Activated T-cell treated with anti-CD3 and anti-CD28 coated beads, Interleukin-2, amount 50 U/mL, for 4 hours (primary cell): ENCODE measurements at regions not wholly inside any gene's neighbourhood (a gene's known extent, or its start where the extent isn't known, plus 50 kb on each side); places are given as distances from the start of the nearest gene placed in this dataset.

Source experiments
- ATAC-seq, 2 donors: fragments of 200-7000 bp; cut with Tn5 transposase; one replicate each; pipeline ENCODE4 v1.10.0; 2021
- DNase-seq: peaks from one replicate; pipeline ENCODE4 v3.0.0-alpha.2; 2020
- H3K27me3 Mint-ChIP-seq: one replicate; pipeline ENCODE4 v1.8.0; 2021; ENCODE audit warnings: low read depth, mixed read lengths
- H3K36me3 Mint-ChIP-seq: one replicate; pipeline ENCODE4 v1.8.0; 2022; ENCODE audit warnings: mixed read lengths; ENCODE audit not compliant: insufficient read depth
- H3K4me1 Mint-ChIP-seq: one replicate; pipeline ENCODE4 v1.8.0; 2021; ENCODE audit warnings: low read depth, mixed read lengths
- H3K4me3 Mint-ChIP-seq: one replicate; pipeline ENCODE4 v1.8.0; 2021; ENCODE audit warnings: mild to moderate bottlenecking, moderate library complexity, mixed read lengths
- H3K9me3 Mint-ChIP-seq: one replicate; pipeline ENCODE4 v1.8.0; 2021; ENCODE audit warnings: mixed read lengths

DNA sequence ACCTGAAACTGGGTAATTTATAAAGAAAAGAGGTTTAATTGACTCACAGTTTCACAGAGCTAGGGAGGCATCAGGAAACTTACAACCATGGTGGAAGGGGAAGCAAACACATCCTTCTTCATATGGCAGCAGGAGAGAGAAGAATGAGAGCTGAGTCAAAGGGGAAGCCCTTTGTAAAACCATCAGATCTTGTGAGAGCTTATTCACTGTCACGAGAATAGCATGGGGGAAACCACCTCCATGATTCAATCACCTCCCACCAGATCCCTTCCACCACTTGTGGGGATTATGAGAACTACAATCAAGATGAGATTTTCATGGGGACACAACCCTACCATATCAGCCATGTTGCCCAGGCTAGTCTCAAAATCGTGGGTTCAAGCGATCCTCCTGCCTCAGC, 143.4 kb downstream of the FGF18 start:
- Mint-ChIP-seq H3K27me3 (peaks cover 15% of the 10 kb centered on the region), H3K9me3 (no peaks in the 10 kb centered on the region), H3K4me1 (no peaks in the 10 kb centered on the region), H3K4me3 (no peak overlapping the region), H3K36me3 (no peaks in the 10 kb centered on the region)
- peak; percentile 96 for ATAC-seq
- DNase-seq, result no peak

DNA sequence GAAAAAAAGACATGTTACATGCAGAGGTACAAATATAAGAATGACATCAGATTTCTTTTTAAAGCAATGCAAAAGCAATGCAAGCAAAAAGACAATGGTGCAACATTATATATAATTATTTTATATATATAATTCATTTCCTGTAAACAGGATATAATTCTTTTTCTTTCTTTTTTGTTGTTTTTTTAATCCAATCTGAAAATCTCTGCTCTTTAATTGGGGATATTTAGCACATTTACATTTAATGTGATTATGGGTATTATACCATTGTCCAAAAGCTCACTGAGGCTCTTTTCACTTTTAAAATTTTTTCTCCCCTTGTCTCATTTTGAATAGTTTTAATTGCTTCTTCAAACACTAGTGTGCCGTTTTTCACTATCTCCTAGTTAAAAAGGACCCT, 148.9 kb downstream of the FGF18 start:
- Mint-ChIP-seq H3K4me1 (no peaks in the 10 kb centered on the region), H3K36me3 (peaks cover 1% of the 10 kb centered on the region), H3K4me3 (no peak overlapping the region), H3K9me3 (peaks cover 21% of the 10 kb centered on the region), H3K27me3 (peaks cover 10% of the 10 kb centered on the region)
- ATAC-seq (no peak), DNase-seq (no peak)

DNA sequence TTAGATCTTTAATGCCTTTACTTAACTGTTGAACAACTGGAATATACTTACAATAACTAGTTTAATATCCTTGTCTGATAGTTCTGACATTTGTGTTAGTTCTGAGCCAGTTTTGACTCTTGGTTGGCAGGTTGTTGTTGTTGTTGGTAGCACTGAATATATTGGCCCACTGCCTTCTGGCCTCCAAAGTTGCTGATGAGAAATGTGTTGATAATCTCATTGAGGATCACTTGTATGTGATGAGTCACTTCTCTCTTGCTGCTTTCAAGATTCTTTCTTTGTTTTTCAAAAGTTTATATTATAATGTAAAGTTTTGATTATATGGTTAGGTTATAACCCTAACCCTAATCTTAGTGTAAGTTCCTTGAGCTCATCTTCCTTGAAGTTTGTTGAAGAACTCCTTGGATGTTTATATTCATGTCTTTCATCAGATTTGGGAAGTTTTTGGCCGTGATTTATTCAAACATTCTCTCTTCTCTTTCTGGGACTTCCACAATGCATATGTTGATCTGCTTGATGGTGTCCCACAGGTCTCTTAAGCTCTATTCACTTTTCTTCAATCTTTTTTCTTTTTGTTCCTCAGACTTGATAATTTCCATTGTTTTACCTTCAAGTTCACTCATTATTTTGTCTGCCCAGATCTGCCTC, 149.7 kb downstream of the FGF18 start:
- DNase-seq (no peak), ATAC-seq (no peak)
- peaks cover 7% of the 10 kb centered on the region for H3K27me3 Mint-ChIP-seq
- peaks cover 21% of the 10 kb centered on the region for H3K9me3 Mint-ChIP-seq
- no peaks in the 10 kb centered on the region for H3K4me1 Mint-ChIP-seq
- H3K4me3 Mint-ChIP-seq, result no peak overlapping the region
- peaks cover 1% of the 10 kb centered on the region for H3K36me3 Mint-ChIP-seq

DNA sequence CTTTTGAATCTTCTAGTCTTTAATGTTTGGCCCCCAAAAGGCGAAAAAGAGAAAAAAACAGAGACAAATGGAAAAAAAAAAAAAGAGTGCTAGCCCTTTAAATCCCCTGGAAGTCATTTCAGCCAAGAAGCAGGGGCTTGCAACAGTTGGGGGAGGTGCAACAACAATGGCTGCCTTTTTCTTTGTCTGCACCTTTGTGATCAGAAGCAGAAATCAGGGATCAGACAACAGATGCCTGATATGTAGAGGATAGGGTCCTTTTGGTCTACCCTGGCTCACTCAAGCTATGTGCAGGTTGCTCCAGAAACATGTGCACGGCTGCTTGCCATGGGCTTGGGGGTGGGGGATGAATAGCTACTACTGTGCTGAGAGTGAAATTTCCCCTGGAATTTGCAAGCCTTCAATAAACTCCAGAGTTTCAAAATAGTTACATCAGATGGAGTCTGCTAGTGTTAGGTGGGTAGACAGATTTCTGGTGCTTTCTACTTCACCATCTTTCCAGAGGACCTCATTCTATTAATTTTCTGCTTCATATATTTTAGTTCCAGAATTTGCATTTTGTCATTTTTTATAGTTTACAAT, 150.9 kb downstream of the FGF18 start:
- no peak overlapping the region for H3K4me3 Mint-ChIP-seq
- ATAC-seq (no peak), DNase-seq (no peak)
- H3K9me3 Mint-ChIP-seq, result peaks cover 21% of the 10 kb centered on the region
- H3K4me1 Mint-ChIP-seq, result no peaks in the 10 kb centered on the region
- H3K36me3 Mint-ChIP-seq, result peaks cover 1% of the 10 kb centered on the region
- peaks cover 9% of the 10 kb centered on the region for H3K27me3 Mint-ChIP-seq

DNA sequence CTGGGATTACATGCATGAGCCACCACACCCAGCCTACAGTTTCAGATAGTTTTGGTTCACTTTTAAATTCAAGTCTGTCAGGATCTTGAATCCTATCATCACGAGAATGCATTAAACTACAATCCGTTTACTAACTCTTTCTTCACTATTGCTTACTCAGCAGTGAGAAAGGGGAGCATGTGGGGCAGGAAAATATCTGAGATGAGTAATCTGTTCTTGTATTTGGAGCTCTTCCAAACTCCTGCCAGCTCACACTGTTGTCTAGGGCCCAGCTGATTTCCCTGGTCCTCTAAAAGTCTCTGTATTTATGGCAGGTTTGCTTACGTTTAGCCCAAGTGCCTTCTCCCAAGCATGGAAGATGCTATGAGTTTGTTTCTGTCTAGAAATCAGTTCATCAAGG, 152.2 kb downstream of the FGF18 start:
- DNase-seq (no peak), ATAC-seq (no peak)
- H3K9me3 Mint-ChIP-seq, result peaks cover 27% of the 10 kb centered on the region
- H3K27me3 Mint-ChIP-seq, result peaks cover 9% of the 10 kb centered on the region
- H3K36me3 Mint-ChIP-seq, result peaks cover 1% of the 10 kb centered on the region
- H3K4me3 Mint-ChIP-seq, result no peak overlapping the region
- no peaks in the 10 kb centered on the region for H3K4me1 Mint-ChIP-seq

DNA sequence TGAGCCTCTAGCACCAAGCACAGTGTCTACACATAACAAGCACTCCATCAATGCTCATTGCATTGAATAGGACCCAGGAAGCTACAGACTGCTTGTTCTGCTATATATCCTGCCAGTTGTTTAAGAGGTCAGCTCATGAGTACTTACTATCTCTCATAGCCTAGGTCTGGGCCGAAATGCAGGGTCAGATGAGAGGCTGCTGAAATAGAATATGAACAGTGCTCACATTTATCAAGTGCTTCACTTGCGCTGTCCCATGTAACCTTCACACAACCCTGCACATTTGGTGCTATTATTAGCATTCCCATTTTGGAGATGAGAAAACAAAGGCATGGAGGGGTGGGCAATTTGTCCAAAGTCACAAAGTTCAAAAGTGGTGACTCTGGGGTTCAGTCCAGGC, 153.6 kb downstream of the FGF18 start:
- Mint-ChIP-seq H3K27me3 (peaks cover 9% of the 10 kb centered on the region), H3K36me3 (peaks cover 1% of the 10 kb centered on the region), H3K4me1 (no peaks in the 10 kb centered on the region), H3K4me3 (no peak overlapping the region), H3K9me3 (peaks cover 27% of the 10 kb centered on the region)
- no peak for ATAC-seq
- no peak for DNase-seq

DNA sequence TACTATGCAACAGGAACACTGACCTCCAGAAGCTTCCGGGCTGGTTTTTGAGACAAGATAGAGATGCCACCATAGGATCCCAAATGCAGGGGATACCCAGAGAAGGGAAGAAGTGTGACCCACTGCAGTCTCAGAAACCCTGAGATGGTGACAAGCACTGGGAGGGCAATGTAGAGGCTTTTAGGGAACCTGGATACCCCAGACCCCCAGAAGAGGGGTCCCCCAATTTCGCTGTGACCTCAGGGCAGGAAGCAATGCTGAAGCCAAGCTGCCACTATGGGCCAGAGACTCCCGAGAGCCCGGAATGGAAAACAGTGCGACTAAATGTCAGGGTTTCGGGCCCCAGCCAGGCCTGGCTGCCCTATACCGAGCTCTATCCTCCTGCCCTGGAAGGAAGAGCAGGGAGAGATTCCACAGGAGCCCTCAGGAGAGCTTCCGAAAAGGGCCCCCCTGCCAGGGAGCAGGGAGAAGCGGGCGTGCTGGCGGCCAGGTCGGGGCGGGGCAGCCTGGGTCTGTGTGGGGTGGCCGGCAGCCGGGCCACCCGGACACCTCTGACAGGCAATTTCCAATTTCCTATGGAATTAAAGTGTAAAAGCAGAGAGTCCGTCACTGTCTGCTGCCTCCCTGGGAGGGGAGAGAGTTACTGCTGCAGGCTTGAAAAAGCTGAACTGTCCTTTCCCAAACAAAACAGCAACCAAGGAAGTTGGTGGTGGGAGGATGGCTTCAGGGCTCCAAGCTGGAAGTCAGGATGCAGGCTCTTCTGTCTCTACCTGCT, 154.2 kb downstream of the FGF18 start:
- ATAC-seq (no peak), DNase-seq (no peak)
- no peaks in the 10 kb centered on the region for H3K4me1 Mint-ChIP-seq
- H3K27me3 Mint-ChIP-seq, result peaks cover 9% of the 10 kb centered on the region
- peaks cover 1% of the 10 kb centered on the region for H3K36me3 Mint-ChIP-seq
- peaks cover 21% of the 10 kb centered on the region for H3K9me3 Mint-ChIP-seq
- H3K4me3 Mint-ChIP-seq, result no peak overlapping the region

DNA sequence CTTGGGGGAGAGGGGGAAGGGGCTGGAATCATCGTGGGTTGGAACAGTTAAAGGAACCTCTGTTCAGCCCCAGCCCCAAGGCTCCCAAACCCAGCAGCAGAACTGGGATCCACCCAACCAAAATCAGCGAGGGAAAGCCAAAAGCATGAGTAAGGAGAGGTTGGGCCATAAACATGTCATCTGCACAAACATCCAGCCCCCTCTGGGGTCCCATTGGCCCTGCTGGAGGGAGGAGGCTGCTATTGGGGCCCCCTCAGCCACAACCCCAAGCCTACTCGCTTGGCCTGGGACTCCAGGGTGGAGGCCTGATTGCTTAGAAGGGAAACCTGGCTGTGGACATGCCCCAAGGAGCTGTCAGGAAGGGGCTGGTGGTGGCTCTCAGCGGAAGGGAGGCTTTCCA, 154.9 kb downstream of the FGF18 start:
- H3K4me3 Mint-ChIP-seq, result no peak overlapping the region
- no peak for DNase-seq
- no peaks in the 10 kb centered on the region for H3K4me1 Mint-ChIP-seq
- ATAC-seq, result no peak
- H3K27me3 Mint-ChIP-seq, result peaks cover 8% of the 10 kb centered on the region
- H3K9me3 Mint-ChIP-seq, result peaks cover 15% of the 10 kb centered on the region
- H3K36me3 Mint-ChIP-seq, result peaks cover 1% of the 10 kb centered on the region

DNA sequence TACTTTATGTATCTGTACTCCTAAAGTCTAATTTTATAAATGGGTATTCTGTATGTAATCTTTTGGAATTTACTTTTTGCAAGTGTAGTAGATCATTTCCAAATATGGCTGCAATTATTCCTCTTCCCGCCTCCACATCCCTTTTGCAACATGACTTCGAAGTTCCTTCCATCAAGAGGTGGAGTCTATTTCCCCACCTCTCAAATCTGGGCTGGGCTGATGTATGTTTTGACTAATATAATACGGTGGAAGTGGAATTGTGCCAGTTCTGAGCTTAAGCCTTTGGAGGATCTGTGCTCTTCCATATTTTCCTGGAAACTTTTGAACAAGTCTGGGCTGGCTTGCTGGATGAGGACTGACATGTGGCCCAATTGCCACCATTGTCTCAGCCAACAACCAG, 155.9 kb downstream of the FGF18 start:
- H3K27me3 Mint-ChIP-seq, result peaks cover 7% of the 10 kb centered on the region
- no peaks in the 10 kb centered on the region for H3K4me1 Mint-ChIP-seq
- DNase-seq (no peak), ATAC-seq (no peak)
- peaks cover 6% of the 10 kb centered on the region for H3K9me3 Mint-ChIP-seq
- no peak overlapping the region for H3K4me3 Mint-ChIP-seq
- H3K36me3 Mint-ChIP-seq, result no peaks in the 10 kb centered on the region

DNA sequence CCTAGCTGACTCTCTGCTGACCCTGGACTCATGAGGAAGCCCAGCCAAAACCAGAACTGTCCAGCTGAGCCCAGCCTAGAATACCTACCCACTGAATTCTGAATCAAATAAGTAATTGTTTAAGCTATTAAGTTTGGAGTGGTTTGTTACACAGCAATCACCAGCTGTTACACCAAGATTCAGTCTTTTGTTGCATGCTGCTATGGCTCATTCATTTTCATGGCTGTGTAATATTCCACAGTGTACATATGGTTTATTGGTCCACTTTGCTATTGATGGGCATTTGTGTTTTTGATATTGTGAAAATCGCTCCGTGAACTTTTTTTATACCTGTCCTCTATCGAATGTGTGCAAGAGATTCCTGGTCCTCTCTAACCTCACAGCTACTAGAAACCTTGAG, 156.4 kb downstream of the FGF18 start:
- DNase-seq, result no peak
- H3K36me3 Mint-ChIP-seq, result no peaks in the 10 kb centered on the region
- no peaks in the 10 kb centered on the region for H3K4me1 Mint-ChIP-seq
- no peak for ATAC-seq
- no peak overlapping the region for H3K4me3 Mint-ChIP-seq
- peaks cover 7% of the 10 kb centered on the region for H3K27me3 Mint-ChIP-seq
- H3K9me3 Mint-ChIP-seq, result peaks cover 6% of the 10 kb centered on the region

DNA sequence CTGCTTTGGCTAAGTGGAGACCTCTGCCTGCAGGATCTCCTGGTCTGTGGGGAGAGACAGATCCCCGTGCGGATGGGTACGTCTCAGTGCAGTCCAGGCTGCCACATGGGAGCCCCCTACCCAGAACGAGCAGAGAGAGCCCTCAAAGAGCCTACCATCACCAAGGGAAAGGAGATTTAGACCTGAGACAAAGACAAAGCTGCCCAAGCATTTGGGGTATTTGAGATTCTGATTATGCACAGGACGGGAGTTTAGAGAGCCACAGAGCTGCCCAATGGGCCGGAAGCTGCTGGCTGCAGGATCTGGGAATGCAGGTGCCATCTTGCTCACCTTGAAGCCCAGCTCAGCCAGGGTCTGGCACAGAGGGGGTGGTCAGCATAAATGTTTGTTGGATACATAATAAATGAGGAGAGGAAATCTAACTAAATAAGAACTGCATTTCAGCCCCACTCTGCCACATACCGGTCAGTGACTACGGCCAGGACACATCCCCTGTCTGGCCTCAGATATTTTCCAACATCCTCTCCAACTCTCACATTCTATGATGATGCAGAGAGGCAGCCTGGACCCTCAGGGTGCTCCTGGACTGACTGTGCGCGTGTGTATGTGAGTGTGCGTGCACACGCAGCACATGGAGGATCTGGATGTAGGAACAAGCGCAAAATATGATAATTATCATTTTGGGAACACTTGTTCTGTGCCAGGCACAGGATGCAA, 157.8 kb downstream of the FGF18 start:
- Mint-ChIP-seq H3K4me1 (no peaks in the 10 kb centered on the region), H3K27me3 (peaks cover 5% of the 10 kb centered on the region), H3K36me3 (no peaks in the 10 kb centered on the region), H3K4me3 (no peak overlapping the region), H3K9me3 (peaks cover 6% of the 10 kb centered on the region)
- no peak for ATAC-seq
- no peak for DNase-seq

DNA sequence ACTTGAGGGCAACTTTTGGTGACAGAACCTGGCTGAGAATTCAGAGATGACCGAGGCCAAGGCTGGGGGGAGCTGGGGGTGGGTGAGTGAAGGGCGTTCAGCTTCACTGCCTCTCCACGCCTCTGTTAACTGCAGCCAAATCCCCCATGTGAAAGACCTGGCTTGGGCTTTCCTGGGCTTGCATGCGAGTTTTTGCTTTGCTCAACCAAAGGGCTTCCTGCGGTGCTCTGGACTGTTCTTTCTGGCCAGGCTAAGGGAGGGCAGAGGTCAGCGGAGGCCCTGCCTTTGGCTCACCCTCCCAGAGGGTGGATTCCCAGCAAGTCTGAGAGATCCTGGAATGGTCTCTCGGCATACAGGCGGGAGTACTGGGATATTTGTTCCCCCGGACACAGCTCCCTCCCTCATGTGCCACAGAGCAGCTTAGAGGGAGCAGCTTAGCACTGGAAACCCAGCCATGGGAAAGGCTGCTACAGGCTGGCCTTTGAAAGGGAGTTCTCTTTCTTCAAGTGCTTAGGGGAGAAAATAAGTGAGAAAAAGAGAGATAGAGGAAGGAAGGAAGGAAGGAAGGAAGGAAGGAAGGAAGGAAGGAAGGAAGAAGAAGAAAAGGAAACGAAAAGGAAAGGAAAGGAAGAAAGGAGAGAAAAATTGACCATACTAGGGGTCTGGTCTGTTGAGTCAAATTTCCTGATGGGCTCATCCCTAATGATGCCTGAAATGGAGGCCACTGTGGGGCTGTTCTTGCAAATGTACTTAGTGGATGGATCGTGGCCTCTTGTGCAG, 158.8 kb downstream of the FGF18 start:
- DNase-seq (no peak), ATAC-seq (no peak)
- no peaks in the 10 kb centered on the region for H3K36me3 Mint-ChIP-seq
- peaks cover 5% of the 10 kb centered on the region for H3K27me3 Mint-ChIP-seq
- no peak overlapping the region for H3K4me3 Mint-ChIP-seq
- peaks cover 6% of the 10 kb centered on the region for H3K9me3 Mint-ChIP-seq
- H3K4me1 Mint-ChIP-seq, result no peaks in the 10 kb centered on the region

DNA sequence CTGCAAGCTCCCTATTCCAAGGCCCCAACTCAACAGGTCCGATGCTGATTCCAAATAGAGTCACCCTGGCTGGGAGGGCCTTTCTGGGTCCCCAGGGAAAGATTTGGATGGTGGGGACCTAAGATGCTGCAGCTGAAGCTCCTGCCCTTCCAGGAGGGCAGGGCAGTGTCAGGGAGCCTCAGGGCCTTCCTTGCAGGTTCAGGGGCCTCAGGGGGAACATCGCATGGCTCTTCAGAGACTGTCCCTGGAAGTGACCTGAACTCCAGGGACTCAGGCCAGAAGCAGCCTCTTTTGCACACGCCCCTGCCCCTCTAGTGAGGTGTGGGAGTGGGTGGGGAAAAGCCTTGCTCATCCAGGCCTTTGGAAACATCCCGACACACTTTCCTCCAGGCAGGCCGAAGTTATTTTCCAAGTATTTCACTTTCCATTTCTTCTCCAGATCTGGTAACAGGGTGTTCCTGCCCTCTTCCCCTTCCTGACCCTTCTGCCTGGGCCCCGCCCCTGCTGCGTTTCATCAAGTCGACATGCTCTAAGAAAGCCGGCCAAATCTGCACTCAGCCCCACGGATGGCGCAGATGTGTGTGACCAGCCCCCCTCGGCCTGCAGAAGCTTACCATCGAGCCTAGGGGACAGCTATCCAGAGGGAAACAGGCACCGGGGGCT, 159.5 kb downstream of the FGF18 start:
- no peak for ATAC-seq
- Mint-ChIP-seq H3K4me1 (no peaks in the 10 kb centered on the region), H3K27me3 (peaks cover 6% of the 10 kb centered on the region), H3K9me3 (peaks cover 6% of the 10 kb centered on the region), H3K4me3 (no peak overlapping the region), H3K36me3 (no peaks in the 10 kb centered on the region)
- no peak for DNase-seq
